OCI-LY1 (cell line): ENCODE measurements at regions not wholly inside any gene's neighbourhood (a gene's known extent, or its start where the extent isn't known, plus 50 kb on each side); places are given as distances from the start of the nearest gene placed in this dataset.

Source experiments
- H2AFZ ChIP-seq: fragments of 200-600 bp; sonication (generic), shearing (Covaris generic); 2 replicates; pipeline ENCODE4 v1.6.0; 2014; ENCODE audit warnings: antibody characterized with exemption, mild to moderate bottlenecking, low read length
- H3F3A ChIP-seq: fragments of 200-600 bp; sonication (generic), shearing (Covaris generic); 2 replicates; pipeline ENCODE4 v1.6.0; 2014; ENCODE audit warnings: mild to moderate bottlenecking, antibody characterized with exemption, low read length, moderate library complexity; ENCODE audit not compliant: insufficient read depth
- H3K27ac ChIP-seq: fragments of 200-600 bp; sonication (generic); 2 replicates; pipeline ENCODE4 v1.5.1; 2014; ENCODE audit warnings: low read length, mixed run types, mild to moderate bottlenecking, low read depth; ENCODE audit not compliant: poor library complexity, severe bottlenecking
- H3K27me3 ChIP-seq: fragments of 200-600 bp; sonication (generic); 2 replicates; pipeline ENCODE4 v1.6.0; 2014; ENCODE audit warnings: antibody characterized with exemption, mild to moderate bottlenecking, low read length, moderate library complexity; ENCODE audit not compliant: insufficient read depth
- H3K36me3 ChIP-seq: fragments of 200-600 bp; sonication (generic); 2 replicates; pipeline ENCODE4 v1.6.1; 2014; ENCODE audit warnings: mild to moderate bottlenecking, antibody characterized with exemption, low read length, moderate library complexity, mixed read lengths; ENCODE audit not compliant: insufficient read depth
- H3K4me1 ChIP-seq: fragments of 200-600 bp; sonication (generic); 2 replicates; pipeline ENCODE4 v1.5.1; 2014; ENCODE audit warnings: mild to moderate bottlenecking, low read length, moderate library complexity; ENCODE audit not compliant: insufficient read depth, severe bottlenecking
- H3K4me2 ChIP-seq: fragments of 200-600 bp; sonication (generic), shearing (Covaris generic); 2 replicates; pipeline ENCODE4 v1.6.1; 2014; ENCODE audit warnings: low read length
- H3K4me3 ChIP-seq: fragments of 200-600 bp; sonication (generic); 2 replicates; pipeline ENCODE4 v1.5.1; 2014; ENCODE audit warnings: low read length, low read depth, mild to moderate bottlenecking, mixed read lengths; ENCODE audit not compliant: poor library complexity, severe bottlenecking
- H3K79me2 ChIP-seq: fragments of 200-600 bp; shearing (Covaris generic); 2 replicates; pipeline ENCODE4 v1.6.1; 2016; ENCODE audit warnings: mixed run types, low read length, mixed read lengths; ENCODE audit not compliant: insufficient read depth
- H3K9ac ChIP-seq: fragments of 200-600 bp; sonication (generic), shearing (Covaris generic); 2 replicates; pipeline ENCODE4 v1.6.1; 2014; ENCODE audit warnings: mild to moderate bottlenecking, low read length, mixed read lengths
- H3K9me2 ChIP-seq: fragments of 200-600 bp; sonication (generic), shearing (Covaris generic); 2 replicates; pipeline ENCODE4 v1.6.1; 2014; ENCODE audit warnings: low read depth, mild to moderate bottlenecking, low read length, mixed read lengths
- H3K9me3 ChIP-seq: fragments of 200-600 bp; shearing (Covaris generic); 2 replicates; pipeline ENCODE4 v1.6.1; 2014; ENCODE audit warnings: low read length, mixed read lengths
- H4K20me1 ChIP-seq: fragments of 200-600 bp; sonication (generic), shearing (Covaris generic); 2 replicates; pipeline ENCODE4 v1.6.0; 2016; ENCODE audit warnings: mild to moderate bottlenecking, low read length; ENCODE audit not compliant: insufficient read depth
- CTCF ChIP-seq: fragments of 200-600 bp; sonication (generic), shearing (Covaris generic); IDR thresholded peaks from 2 replicates; pipeline ENCODE4 v1.5.1; 2017; ENCODE audit warnings: mild to moderate bottlenecking, antibody characterized with exemption, low read length, moderate library complexity, mixed read lengths
- EZH2 ChIP-seq: fragments of 200-600 bp; sonication (generic), shearing (Covaris generic); IDR thresholded peaks from 2 replicates; pipeline ENCODE4 v1.8.0; 2017; ENCODE audit warnings: borderline replicate concordance, mixed run types, mild to moderate bottlenecking, antibody characterized with exemption, low read length, moderate library complexity, mixed read lengths

DNA sequence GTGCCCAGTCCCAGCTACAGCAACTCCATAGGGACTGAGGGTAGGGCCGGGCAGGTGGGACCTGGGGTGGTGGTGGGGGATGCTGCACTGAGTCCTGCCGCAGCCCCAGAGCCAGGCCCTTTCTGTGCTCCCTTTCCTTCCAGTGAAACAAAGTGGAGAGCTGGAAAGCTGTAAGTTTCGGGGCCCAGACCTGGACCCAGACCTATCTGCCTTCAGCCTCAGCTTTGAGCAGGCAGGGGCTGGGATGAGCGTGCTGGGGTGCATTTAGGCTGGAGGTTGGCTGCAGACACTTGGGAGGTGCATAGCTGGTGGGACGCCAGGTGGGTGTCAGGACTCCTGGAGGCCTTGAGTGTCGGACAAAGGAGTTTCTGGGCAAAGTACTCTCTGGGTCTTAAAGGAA, 92.7 kb upstream of the C1orf174 start:
- H3K9ac ChIP-seq: no peak overlapping the region
- no peaks in the 10 kb centered on the region; the same call in 1 of the 2 replicates for H3K27me3 ChIP-seq
- peaks cover 3% of the 10 kb centered on the region; the same call in 1 of the 2 replicates for H3K9me3 ChIP-seq
- H2AFZ ChIP-seq: no peak overlapping the region
- H3K27ac ChIP-seq: no peak overlapping the region
- no peaks in the 10 kb centered on the region for H3K9me2 ChIP-seq
- no peaks in the 10 kb centered on the region for H3K36me3 ChIP-seq
- no peak overlapping the region for H3K4me2 ChIP-seq
- TF ChIP-seq EZH2: no peak
- no peak for TF ChIP-seq CTCF
- H3K4me3 ChIP-seq: no peak overlapping the region
- no peaks in the 10 kb centered on the region for H3K79me2 ChIP-seq
- no peaks in the 10 kb centered on the region for H3F3A ChIP-seq
- no peaks in the 10 kb centered on the region for H3K4me1 ChIP-seq
- H4K20me1 ChIP-seq: no peaks in the 10 kb centered on the region

DNA sequence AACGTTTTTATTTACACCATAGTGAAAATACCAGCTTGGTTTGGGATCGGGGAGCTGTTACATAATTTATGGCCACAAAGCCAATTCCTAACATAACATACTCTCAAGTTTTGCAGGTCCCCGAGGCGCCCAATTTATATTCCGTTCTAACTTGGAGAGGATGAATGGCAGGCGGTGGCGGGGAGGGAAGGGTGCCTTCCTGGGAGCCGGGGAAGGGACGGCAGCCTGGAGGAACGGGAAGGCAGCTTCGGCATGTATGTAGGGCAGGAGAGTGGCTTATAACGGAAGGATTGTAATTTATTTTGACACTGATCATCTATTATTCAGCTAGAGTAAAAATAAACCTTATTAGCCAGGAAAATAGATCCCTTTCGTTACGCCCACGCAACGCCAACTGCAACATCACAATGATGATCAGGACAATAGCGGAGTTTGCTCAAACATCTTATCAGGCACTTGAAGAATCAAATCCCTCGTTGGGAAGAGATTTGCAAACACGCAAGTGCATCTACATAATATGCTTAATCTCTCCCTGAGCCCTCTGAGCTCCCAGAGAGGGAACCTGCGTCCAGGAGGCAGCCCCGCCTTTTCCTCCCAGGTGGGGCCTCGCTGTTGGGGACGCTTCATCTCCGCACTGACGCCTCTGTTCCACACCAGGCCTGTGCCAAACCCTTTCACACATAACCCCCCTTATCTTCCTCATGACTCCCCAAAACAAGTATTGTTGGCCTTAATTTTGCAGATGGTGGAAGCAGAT, 93.7 kb upstream of the C1orf174 start:
- no peak overlapping the region for H3K27ac ChIP-seq
- H2AFZ ChIP-seq: no peak overlapping the region
- H3K9me3 ChIP-seq: peaks cover 3% of the 10 kb centered on the region; the same call in 1 of the 2 replicates
- H3K79me2 ChIP-seq: no peaks in the 10 kb centered on the region
- no peaks in the 10 kb centered on the region; the same call in 1 of the 2 replicates for H3K27me3 ChIP-seq
- H3K36me3 ChIP-seq: no peaks in the 10 kb centered on the region
- TF ChIP-seq EZH2 (no peak), CTCF (no peak)
- H3K4me1 ChIP-seq: no peaks in the 10 kb centered on the region
- no peaks in the 10 kb centered on the region for H3F3A ChIP-seq
- no peak overlapping the region for H3K4me3 ChIP-seq
- H4K20me1 ChIP-seq: no peaks in the 10 kb centered on the region
- H3K9me2 ChIP-seq: no peaks in the 10 kb centered on the region
- no peak overlapping the region for H3K9ac ChIP-seq
- H3K4me2 ChIP-seq: no peak overlapping the region

DNA sequence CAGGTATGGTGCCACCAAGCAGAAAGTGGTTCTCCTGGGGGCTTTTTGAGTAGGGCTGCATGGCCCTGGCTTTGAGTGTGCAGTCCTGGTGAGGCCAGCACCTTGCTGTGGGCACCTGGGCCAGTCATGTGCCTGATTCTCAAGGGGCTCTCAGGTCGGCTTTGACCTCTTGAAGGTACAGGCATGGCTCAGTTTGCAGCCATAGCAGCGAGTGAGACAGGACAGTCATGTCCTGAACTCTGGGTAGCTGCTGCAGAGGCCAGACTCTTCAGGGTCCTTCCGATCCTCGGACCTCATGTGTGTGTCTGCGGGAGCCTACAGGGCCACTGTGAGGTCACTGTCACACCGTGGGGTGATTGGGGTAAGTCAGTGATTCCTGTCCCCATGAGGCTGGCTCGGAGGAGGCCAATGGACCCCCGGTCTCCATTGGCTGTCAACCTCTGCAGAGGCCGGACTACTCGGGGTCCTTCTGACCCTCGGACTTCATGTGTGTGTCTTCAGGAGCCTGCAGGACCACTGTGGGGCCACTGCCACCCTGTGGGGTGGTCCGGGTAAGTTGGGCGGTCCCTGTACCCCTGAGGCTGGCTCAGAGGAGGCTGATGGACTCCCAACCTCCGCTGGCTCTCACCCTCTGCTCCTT, 95.2 kb upstream of the C1orf174 start:
- Histone ChIP-seq H3K4me2 (no peak overlapping the region), H2AFZ (no peak overlapping the region), H4K20me1 (no peaks in the 10 kb centered on the region), H3K4me3 (no peak overlapping the region), H3K27ac (no peak overlapping the region), H3K4me1 (peaks cover 11% of the 10 kb centered on the region), H3K9ac (no peak overlapping the region), H3F3A (no peaks in the 10 kb centered on the region), H3K79me2 (no peaks in the 10 kb centered on the region), H3K27me3 (no peaks in the 10 kb centered on the region), H3K9me3 (peaks cover 3% of the 10 kb centered on the region; the same call in 1 of the 2 replicates), H3K9me2 (no peaks in the 10 kb centered on the region), H3K36me3 (no peaks in the 10 kb centered on the region)
- no peak for TF ChIP-seq CTCF
- TF ChIP-seq EZH2: no peak
